ENCODE measurements at regions not wholly inside any gene's neighbourhood (a gene's known extent, or its start where the extent isn't known, plus 50 kb on each side); places are given as distances from the start of the nearest gene placed in this dataset.

GRCh38 chr18:25495606-25496005, 143.6 kb upstream of the ZNF521 start:
- TF ChIP-seq, protein P1, sequence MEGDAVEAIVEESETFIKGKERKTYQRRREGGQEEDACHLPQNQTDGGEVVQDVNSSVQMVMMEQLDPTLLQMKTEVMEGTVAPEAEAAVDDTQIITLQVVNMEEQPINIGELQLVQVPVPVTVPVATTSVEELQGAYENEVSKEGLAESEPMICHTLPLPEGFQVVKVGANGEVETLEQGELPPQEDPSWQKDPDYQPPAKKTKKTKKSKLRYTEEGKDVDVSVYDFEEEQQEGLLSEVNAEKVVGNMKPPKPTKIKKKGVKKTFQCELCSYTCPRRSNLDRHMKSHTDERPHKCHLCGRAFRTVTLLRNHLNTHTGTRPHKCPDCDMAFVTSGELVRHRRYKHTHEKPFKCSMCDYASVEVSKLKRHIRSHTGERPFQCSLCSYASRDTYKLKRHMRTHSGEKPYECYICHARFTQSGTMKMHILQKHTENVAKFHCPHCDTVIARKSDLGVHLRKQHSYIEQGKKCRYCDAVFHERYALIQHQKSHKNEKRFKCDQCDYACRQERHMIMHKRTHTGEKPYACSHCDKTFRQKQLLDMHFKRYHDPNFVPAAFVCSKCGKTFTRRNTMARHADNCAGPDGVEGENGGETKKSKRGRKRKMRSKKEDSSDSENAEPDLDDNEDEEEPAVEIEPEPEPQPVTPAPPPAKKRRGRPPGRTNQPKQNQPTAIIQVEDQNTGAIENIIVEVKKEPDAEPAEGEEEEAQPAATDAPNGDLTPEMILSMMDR (conservative IDR thresholded peaks at IDR 0.05; ENCODE audit: low read depth, low read length) = no peak
- TF ChIP-seq EZH2 (IDR thresholded peaks at IDR 0.05; ENCODE audit: borderline replicate concordance, low read depth, low read length, poor library complexity, severe bottlenecking) = no peak

All from A673 (cell line).